RWPE2 (cell line): ENCODE measurements at regions not wholly inside any gene's neighbourhood (a gene's known extent, or its start where the extent isn't known, plus 50 kb on each side); places are given as distances from the start of the nearest gene placed in this dataset.
"Not testable (repeated sequence)": the region's sequence is repeated elsewhere in the genome, so short reads cannot be mapped to it uniquely, and the experiment has no call there.

Source experiments
- ATAC-seq: fragments of 200-7000 bp; cut with Tn5 transposase; 3 replicates; pipeline ENCODE4 v1.9.1; 2021; ENCODE audit warnings: low read depth
- DNase-seq: peaks from one replicate; pipeline ENCODE4 v3.0.0-alpha.2; 2020; ENCODE audit warnings: low spot score
- H3K27ac ChIP-seq: fragments of 450-650 bp; 2 replicates; pipeline ENCODE4 v1.5.1; 2017; ENCODE audit warnings: mild to moderate bottlenecking; ENCODE audit not compliant: poor library complexity, severe bottlenecking
- H3K27me3 ChIP-seq: fragments of 250-450 bp; sonication (Bioruptor Pico); 2 replicates; pipeline ENCODE4 v1.5.1; 2021; ENCODE audit warnings: mild to moderate bottlenecking, moderate library complexity; ENCODE audit not compliant: insufficient read depth, poor library complexity, severe bottlenecking
- H3K36me3 ChIP-seq: fragments of 250-450 bp; sonication (Bioruptor Pico); 2 replicates; pipeline ENCODE4 v1.5.1; 2020; ENCODE audit warnings: low read depth, mild to moderate bottlenecking, moderate library complexity
- H3K4me1 ChIP-seq: fragments of 250-450 bp; sonication (Bioruptor Pico); 2 replicates; pipeline ENCODE4 v1.5.1; 2021; ENCODE audit warnings: mild to moderate bottlenecking, moderate library complexity; ENCODE audit not compliant: insufficient read depth, poor library complexity, severe bottlenecking
- H3K4me3 ChIP-seq: fragments of 250-450 bp; sonication (Bioruptor Pico); 2 replicates; pipeline ENCODE4 v1.5.1; 2021; ENCODE audit warnings: mild to moderate bottlenecking, moderate library complexity; ENCODE audit not compliant: severe bottlenecking
- H3K9me3 ChIP-seq: fragments of 250-450 bp; sonication (Bioruptor Pico); 2 replicates; pipeline ENCODE4 v1.5.1; 2021; ENCODE audit warnings: mild to moderate bottlenecking, moderate library complexity; ENCODE audit not compliant: severe bottlenecking

DNA sequence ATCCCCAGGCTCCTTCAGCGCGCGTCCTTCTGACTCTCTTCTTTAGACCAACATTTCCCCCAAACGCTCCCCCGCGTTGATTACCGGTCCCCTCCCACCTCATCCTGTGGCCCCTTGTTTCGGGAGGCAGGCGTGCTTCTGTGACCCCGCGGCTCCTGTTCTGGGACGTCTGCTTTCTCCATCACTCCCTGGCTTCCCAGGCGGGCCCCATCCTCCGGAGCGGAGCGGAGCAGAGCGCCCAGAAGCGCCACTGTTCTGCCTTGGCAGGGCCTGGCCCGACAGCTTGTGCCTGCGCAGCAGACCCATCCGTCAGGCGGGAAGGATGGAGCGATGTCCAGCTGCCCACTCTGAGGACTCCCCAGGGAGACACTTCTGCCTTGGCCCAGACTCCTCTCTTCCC is 1689.8 kb upstream of the DEFB115 start:
- not testable (repeated sequence) for H3K27ac ChIP-seq, H3K36me3 ChIP-seq, H3K27me3 ChIP-seq, H3K9me3 ChIP-seq, H3K4me1 ChIP-seq, ATAC-seq, H3K4me3 ChIP-seq
- peak; percentile 59 for DNase-seq

DNA sequence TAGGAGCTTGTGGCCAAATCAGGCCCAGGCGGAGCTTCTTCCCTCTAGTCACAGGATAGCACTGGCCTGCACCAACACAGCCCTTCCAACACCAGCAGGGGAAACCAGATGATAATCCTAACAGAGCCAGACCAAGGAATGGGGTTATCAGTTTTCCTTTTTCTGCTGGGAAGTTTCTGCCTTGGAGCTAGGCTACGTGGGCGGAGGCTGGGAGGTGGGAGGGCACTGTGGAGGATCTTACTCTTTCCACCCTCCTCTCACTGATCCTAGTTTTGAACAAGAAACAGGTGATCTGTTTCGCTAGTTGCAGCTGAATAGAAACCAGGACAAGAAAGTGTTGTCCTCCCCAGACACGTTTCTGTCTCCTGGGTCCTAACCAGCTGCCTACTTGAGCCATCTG is 1687.3 kb upstream of the DEFB115 start:
- not testable (repeated sequence) for H3K4me3 ChIP-seq, H3K36me3 ChIP-seq, DNase-seq, H3K9me3 ChIP-seq, H3K4me1 ChIP-seq, H3K27me3 ChIP-seq, H3K27ac ChIP-seq, ATAC-seq

DNA sequence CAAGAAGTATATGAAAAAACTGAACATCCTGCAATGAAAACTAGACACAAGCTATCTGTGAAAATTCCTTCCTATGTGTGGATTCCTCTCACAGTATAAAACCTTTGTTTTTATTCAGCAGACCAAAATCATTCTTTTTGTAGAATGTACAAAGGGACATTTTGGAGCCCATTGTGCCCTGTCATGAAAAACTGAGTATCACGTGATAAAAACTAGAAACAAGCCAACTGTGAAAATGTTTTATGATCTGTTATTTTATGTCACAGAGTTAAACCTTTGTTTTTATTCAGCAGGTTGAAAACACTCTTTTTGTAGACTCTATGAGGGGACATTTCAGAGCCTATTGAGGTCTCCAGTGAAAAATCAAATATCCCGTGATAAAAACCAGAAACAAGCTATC is 1667.9 kb upstream of the DEFB115 start:
- H3K36me3 ChIP-seq, H3K27ac ChIP-seq, H3K4me1 ChIP-seq, H3K9me3 ChIP-seq, H3K4me3 ChIP-seq, DNase-seq, H3K27me3 ChIP-seq, ATAC-seq: not testable (repeated sequence)

DNA sequence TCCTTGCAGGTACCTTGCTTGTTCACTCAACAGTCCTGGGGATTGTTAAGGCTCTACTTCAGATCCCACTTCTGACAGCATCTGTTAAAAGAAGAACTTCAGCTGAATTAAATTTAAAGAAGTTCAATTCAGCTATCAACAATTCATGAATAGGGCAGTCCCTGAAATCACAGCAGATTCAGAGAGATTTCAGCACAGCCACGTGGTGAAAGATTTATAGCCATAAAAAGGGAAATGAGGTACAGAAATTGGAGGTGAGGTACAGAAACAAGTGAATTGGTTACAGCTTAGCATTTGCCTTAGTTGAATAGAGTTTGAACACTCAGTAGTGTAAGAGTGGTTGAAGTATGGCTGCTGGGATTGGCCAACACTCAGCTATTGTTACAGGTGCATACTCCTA is 1653.3 kb upstream of the DEFB115 start:
- H3K4me1 ChIP-seq, H3K27me3 ChIP-seq, H3K36me3 ChIP-seq, H3K27ac ChIP-seq, H3K9me3 ChIP-seq, H3K4me3 ChIP-seq, ATAC-seq, DNase-seq: not testable (repeated sequence)

DNA sequence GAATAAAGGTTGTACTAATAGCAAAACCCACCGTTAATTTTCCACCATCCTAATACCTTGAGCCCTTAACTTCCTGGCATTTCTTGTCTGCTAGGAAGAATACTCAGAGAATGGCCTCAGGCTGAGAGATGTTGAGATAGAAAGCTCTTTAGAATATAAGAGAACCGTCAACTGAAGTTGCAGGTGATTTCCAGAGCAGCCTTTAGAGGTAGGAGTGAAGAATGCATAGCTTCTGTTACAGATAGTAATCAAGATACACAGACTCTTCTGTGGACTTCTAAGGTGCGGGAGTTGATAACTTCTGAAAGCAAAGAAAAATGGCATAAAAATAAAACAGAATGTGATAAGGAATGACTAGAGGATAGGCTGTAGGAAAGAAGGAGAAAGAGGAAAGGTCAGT is 1651.3 kb upstream of the DEFB115 start:
- H3K4me1 ChIP-seq, H3K4me3 ChIP-seq, H3K36me3 ChIP-seq, H3K9me3 ChIP-seq, DNase-seq, ATAC-seq, H3K27ac ChIP-seq: not testable (repeated sequence)
- peaks cover 20% of the 10 kb centered on the region for H3K27me3 ChIP-seq

DNA sequence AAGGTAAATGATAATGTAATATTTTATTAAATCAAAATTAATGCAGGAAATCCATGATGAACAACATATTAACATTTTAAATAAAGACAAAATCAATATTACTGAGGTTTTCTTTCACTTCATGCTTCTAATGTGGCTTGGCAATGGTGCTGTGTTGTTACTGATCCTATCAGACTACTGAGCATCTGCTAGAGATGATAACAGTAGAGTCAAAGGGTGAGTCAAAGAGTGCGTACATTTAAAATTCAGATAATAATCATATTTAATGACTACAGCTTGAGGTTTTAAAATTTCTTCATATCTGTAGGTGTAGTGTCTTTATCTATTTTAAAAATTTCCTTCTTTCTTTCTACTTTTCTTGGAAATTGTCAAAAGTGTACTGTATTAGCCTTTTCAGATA is 1628.1 kb upstream of the DEFB115 start:
- ATAC-seq = not testable (repeated sequence)

More for the DNA sequence above, 1628.1 kb upstream of the DEFB115 start:
- H3K36me3 ChIP-seq, H3K4me3 ChIP-seq, H3K27ac ChIP-seq, H3K4me1 ChIP-seq, DNase-seq, H3K9me3 ChIP-seq, H3K27me3 ChIP-seq: not testable (repeated sequence)
